Tongue (tissue), 2 donors: ENCODE measurements at regions not wholly inside any gene's neighbourhood (a gene's known extent, or its start where the extent isn't known, plus 50 kb on each side); places are given as distances from the start of the nearest gene placed in this dataset. TPM values are rescaled to one million over a fixed set of nuclear protein-coding genes. Genes with fewer than 3 reads are reported as not detected.

ENCODE experiments used
- DNase-seq: peaks from one replicate; pipeline ENCODE4 v3.0.0-alpha.2; 2015
- small RNA-seq: library from RNA; depleted of rRNA; stranded (forward); fragments of <200 nt; gene quantifications from one replicate; pipeline ENCODE3, GENCODE V24; 2014; ENCODE audit warnings: low replicate concordance

DNA sequence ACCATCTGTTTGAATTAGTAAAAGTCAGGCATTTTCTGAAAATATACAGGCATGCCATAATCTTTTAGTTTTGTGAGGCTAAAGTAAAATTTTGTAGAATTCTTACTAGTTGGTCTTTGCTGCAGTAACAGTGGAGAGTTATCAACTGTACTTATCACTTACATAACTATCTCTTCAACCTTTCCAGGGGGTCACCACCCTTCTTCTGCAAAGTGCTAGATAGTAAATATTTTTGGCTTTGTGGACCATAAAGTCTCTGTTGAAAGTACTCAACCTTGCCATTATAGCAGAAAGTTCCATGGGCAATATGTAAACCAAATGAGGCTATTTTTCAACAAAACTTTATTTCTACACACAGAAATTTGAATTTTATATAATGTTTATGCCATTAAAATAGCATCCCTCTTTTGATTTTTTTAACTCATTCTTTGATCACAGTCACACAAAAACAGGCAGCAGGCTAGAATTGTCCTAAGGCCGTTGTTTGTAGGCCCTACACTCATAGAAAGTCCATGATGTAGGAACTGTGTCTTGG lies 59.5 kb upstream of the KLF6 start:
- no peak for DNase-seq

- no peak for DNase-seq
These were observed 53.7 kb upstream of the KLF6 start for GRCh38 chr10:3838460-3839437.

GRCh38 chr10:3837647-3838459 lies 52.8 kb upstream of the KLF6 start:
- no peak for DNase-seq

GRCh38 chr10:3836222-3836820 lies 51.3 kb upstream of the KLF6 start:
- no peak for DNase-seq

DNA sequence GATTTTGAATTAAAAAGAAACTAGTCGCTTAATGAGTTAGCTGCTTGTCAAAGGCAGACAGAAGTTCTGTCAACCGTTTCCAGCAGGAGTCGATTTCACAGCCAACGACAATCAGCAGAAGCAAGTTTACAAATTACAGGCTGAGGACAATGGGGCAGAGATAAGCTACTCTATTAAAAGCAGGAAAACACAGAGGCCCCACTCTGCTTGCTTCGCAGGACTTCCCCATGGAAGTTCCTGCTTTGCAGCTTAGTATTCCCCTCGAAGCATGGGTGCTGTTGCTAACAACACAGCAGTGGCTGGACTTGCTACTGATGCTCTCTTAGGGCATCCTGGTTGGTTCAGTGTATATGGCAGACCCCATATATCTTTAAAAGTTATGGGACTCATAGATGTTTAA lies 50.8 kb upstream of the KLF6 start:
- DNase-seq: no peak

- DNase-seq: no peak
These were observed 49.9 kb upstream of the KLF6 start for GRCh38 chr10:3834947-3835346.

Small RNAs in the stretch of these regions (small RNA-seq; reads per million reads assigned to genes)
- gene MIR6078 (not detected), gene RNU6-163P (not detected)
